NCI-H2227 treated with DMSO at 0.1 percent for 48 hours (cell line): ENCODE measurements at regions not wholly inside any gene's neighbourhood (a gene's known extent, or its start where the extent isn't known, plus 50 kb on each side); places are given as distances from the start of the nearest gene placed in this dataset.

Experiments
- DNase-seq: peaks from one replicate; lab custom pipeline; 2025; lab: John Stamatoyannopoulos, UW

GRCh38 chr18:77910347-77910746 is 660.7 kb downstream of the GALR1 start:
- no peak for DNase-seq

- DNase-seq, result no peak
Observed at GRCh38 chr18:77911971-77912605, 662.4 kb downstream of the GALR1 start.

- no peak for DNase-seq
Observed at GRCh38 chr18:77918730-77919129, 669.1 kb downstream of the GALR1 start.

GRCh38 chr18:77919923-77920322 is 670.3 kb downstream of the GALR1 start:
- DNase-seq, result no peak

GRCh38 chr18:77935342-77935741 is 685.7 kb downstream of the GALR1 start:
- no peak for DNase-seq

GRCh38 chr18:77940566-77940965 is 690.9 kb downstream of the GALR1 start:
- DNase-seq, result no peak

- no peak for DNase-seq
Observed at GRCh38 chr18:77944533-77944932, 694.9 kb downstream of the GALR1 start.

- DNase-seq, result no peak
Observed at GRCh38 chr18:77948567-77948966, 698.9 kb downstream of the GALR1 start.

- no peak for DNase-seq
Observed at GRCh38 chr18:77949355-77949973, 699.8 kb downstream of the GALR1 start.

- no peak for DNase-seq
Observed at GRCh38 chr18:77959248-77959647, 709.6 kb downstream of the GALR1 start.

- no peak for DNase-seq
Observed at GRCh38 chr18:77960791-77961410, 711.3 kb downstream of the GALR1 start.

GRCh38 chr18:77967071-77967470 is 717.4 kb downstream of the GALR1 start:
- no peak for DNase-seq

- DNase-seq, result no peak
Observed at GRCh38 chr18:77967791-77968190, 718.1 kb downstream of the GALR1 start.

GRCh38 chr18:77969972-77970371 is 720.3 kb downstream of the GALR1 start:
- DNase-seq, result no peak

GRCh38 chr18:77970814-77971213 is 721.2 kb downstream of the GALR1 start:
- DNase-seq, result no peak

GRCh38 chr18:77973745-77974144 is 724.1 kb downstream of the GALR1 start:
- DNase-seq, result no peak

GRCh38 chr18:77974329-77974728 is 724.7 kb downstream of the GALR1 start:
- no peak for DNase-seq

- no peak for DNase-seq
Observed at GRCh38 chr18:77977331-77977730, 727.7 kb downstream of the GALR1 start.

GRCh38 chr18:77980275-77980674 is 730.6 kb downstream of the GALR1 start:
- DNase-seq, result no peak

GRCh38 chr18:77981874-77982273 is 732.2 kb downstream of the GALR1 start:
- DNase-seq, result no peak

- DNase-seq, result no peak
Observed at GRCh38 chr18:77983270-77983669, 733.6 kb downstream of the GALR1 start.

GRCh38 chr18:77984178-77984577 is 734.5 kb downstream of the GALR1 start:
- DNase-seq, result no peak

- DNase-seq, result no peak
Observed at GRCh38 chr18:77984833-77985232, 735.2 kb downstream of the GALR1 start.
